DND-41 (cell line): ENCODE measurements at regions not wholly inside any gene's neighbourhood (a gene's known extent, or its start where the extent isn't known, plus 50 kb on each side); places are given as distances from the start of the nearest gene placed in this dataset.

ENCODE experiments used
- ATAC-seq: fragments of 200-7000 bp; cut with Tn5 transposase; 3 replicates; pipeline ENCODE4 v1.9.1; 2021; ENCODE audit warnings: low read depth; ENCODE audit not compliant: insufficient read depth
- DNase-seq: peaks from one replicate; pipeline ENCODE4 v3.0.0-alpha.2; 2020
- H2AFZ ChIP-seq: 2 replicates; pipeline ENCODE4 v1.6.0; 2012; ENCODE audit warnings: low read depth, low read length
- H3K27ac ChIP-seq: 2 replicates; pipeline ENCODE4 v1.5.1; 2012; ENCODE audit warnings: low read length, inconsistent platforms
- H3K27me3 ChIP-seq: fragments of 200-600 bp; sonication (generic); 2 replicates; pipeline ENCODE4 v1.6.0; 2012; ENCODE audit warnings: low read length, mild to moderate bottlenecking, inconsistent platforms; ENCODE audit not compliant: insufficient read depth, poor library complexity
- H3K36me3 ChIP-seq: 2 replicates; pipeline ENCODE4 v1.5.1; 2012; ENCODE audit warnings: low read length, inconsistent platforms; ENCODE audit not compliant: insufficient read depth
- H3K4me1 ChIP-seq: 2 replicates; pipeline ENCODE4 v1.5.1; 2012; ENCODE audit warnings: mild to moderate bottlenecking, low read length; ENCODE audit not compliant: insufficient read depth
- H3K4me2 ChIP-seq: 2 replicates; pipeline ENCODE4 v1.6.0; 2012; ENCODE audit warnings: mild to moderate bottlenecking, moderate library complexity, low read length, inconsistent platforms; ENCODE audit not compliant: insufficient read depth
- H3K4me3 ChIP-seq, 2 experiments: fragments of 200-600 bp in 1 of 2; shearing (Covaris generic) in 1 of 2; 2 replicates each; pipeline ENCODE4 v1.5.1; 2012 to 2016; ENCODE audit warnings: inconsistent platforms in 2 of 2, low read length in 2 of 2, mild to moderate bottlenecking in 2 of 2, low read depth in 1 of 2, moderate library complexity in 1 of 2
- H3K79me2 ChIP-seq: 2 replicates; pipeline ENCODE4 v1.6.0; 2012; ENCODE audit warnings: low read length, inconsistent platforms; ENCODE audit not compliant: insufficient read depth
- H3K9ac ChIP-seq: 2 replicates; pipeline ENCODE4 v1.6.0; 2012; ENCODE audit warnings: low read depth, mild to moderate bottlenecking, inconsistent platforms, low read length, moderate library complexity
- H3K9me3 ChIP-seq: 2 replicates; pipeline ENCODE4 v1.5.1; 2012; ENCODE audit warnings: low read length, moderate library complexity, mild to moderate bottlenecking, inconsistent platforms; ENCODE audit not compliant: insufficient read depth, severe bottlenecking
- H4K20me1 ChIP-seq: 2 replicates; pipeline ENCODE4 v1.6.0; 2012; ENCODE audit warnings: low read length; ENCODE audit not compliant: insufficient read depth
- EZH2 ChIP-seq: IDR thresholded peaks from 3 replicates; pipeline ENCODE4 v1.6.1; 2012; ENCODE audit warnings: borderline replicate concordance, low read depth, mild to moderate bottlenecking, moderate library complexity, low read length, inconsistent platforms; ENCODE audit not compliant: severe bottlenecking
- TF ChIP-seq, protein P1 (sequence below): IDR thresholded peaks from 2 replicates; pipeline ENCODE4 v1.5.1; 2012; ENCODE audit warnings: borderline replicate concordance, low read length, moderate library complexity, mild to moderate bottlenecking; ENCODE audit not compliant: poor library complexity, severe bottlenecking; ENCODE audit errors: extremely low read depth

DNA sequence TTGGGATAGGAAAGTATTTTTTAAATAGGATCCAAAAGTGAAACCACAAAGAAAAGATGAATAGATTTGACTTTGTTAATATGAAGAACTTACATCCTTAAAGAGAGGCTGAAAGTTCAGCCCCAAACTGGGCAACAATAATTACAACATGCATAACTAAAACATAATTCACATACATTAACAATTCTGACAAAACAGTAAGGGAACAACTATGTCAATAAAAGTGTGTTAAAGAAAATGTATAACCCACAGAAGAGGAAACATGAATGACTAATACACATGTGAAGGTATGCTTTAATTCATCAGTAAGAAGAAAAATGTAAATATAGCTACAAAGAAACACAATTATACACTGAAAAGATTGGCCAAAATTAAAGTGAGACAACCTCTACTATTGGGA is 1597.6 kb upstream of the MIR17HG start:
- DNase-seq = no peak
- no peak overlapping the region for H3K4me3 ChIP-seq
- no peak overlapping the region for H2AFZ ChIP-seq
- no peaks in the 10 kb centered on the region for H3K4me1 ChIP-seq
- H3K36me3 ChIP-seq = no peaks in the 10 kb centered on the region
- TF ChIP-seq, protein P1, sequence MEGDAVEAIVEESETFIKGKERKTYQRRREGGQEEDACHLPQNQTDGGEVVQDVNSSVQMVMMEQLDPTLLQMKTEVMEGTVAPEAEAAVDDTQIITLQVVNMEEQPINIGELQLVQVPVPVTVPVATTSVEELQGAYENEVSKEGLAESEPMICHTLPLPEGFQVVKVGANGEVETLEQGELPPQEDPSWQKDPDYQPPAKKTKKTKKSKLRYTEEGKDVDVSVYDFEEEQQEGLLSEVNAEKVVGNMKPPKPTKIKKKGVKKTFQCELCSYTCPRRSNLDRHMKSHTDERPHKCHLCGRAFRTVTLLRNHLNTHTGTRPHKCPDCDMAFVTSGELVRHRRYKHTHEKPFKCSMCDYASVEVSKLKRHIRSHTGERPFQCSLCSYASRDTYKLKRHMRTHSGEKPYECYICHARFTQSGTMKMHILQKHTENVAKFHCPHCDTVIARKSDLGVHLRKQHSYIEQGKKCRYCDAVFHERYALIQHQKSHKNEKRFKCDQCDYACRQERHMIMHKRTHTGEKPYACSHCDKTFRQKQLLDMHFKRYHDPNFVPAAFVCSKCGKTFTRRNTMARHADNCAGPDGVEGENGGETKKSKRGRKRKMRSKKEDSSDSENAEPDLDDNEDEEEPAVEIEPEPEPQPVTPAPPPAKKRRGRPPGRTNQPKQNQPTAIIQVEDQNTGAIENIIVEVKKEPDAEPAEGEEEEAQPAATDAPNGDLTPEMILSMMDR = no peak
- TF ChIP-seq EZH2 = no peak
- no peak overlapping the region for H3K4me2 ChIP-seq
- no peaks in the 10 kb centered on the region for H3K79me2 ChIP-seq
- H3K9ac ChIP-seq = no peak overlapping the region
- ATAC-seq = no peak
- no peaks in the 10 kb centered on the region for H3K27me3 ChIP-seq
- no peaks in the 10 kb centered on the region for H4K20me1 ChIP-seq
- H3K9me3 ChIP-seq = no peaks in the 10 kb centered on the region
- H3K27ac ChIP-seq = no peak overlapping the region

DNA sequence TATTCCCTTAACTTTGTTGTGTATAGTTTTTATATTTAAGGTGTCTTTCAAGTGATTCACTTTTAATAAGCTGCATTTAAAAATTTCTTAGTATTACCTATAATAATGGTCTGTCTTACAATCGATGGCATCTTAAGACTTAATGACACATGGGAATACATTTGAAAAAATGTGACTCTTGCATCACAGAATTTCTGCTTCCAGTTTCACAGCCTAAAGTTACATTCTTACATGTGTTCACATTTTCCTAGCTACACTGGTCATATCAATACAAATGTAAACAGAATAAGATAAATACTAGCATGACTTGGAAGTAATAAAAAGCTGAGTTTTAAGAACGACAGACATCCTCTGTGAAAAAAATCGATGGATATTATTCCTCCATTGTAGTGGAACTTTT is 1597.1 kb upstream of the MIR17HG start:
- H3K9me3 ChIP-seq = no peaks in the 10 kb centered on the region
- H3K27me3 ChIP-seq = no peaks in the 10 kb centered on the region
- no peaks in the 10 kb centered on the region for H3K36me3 ChIP-seq
- no peak for DNase-seq
- no peak overlapping the region for H3K4me3 ChIP-seq
- no peaks in the 10 kb centered on the region for H4K20me1 ChIP-seq
- H2AFZ ChIP-seq = no peak overlapping the region
- TF ChIP-seq, protein P1 = no peak
- no peak for TF ChIP-seq EZH2
- H3K4me2 ChIP-seq = no peak overlapping the region
- H3K27ac ChIP-seq = no peak overlapping the region
- no peak for ATAC-seq
- H3K79me2 ChIP-seq = no peaks in the 10 kb centered on the region
- no peaks in the 10 kb centered on the region for H3K4me1 ChIP-seq
- H3K9ac ChIP-seq = no peak overlapping the region

DNA sequence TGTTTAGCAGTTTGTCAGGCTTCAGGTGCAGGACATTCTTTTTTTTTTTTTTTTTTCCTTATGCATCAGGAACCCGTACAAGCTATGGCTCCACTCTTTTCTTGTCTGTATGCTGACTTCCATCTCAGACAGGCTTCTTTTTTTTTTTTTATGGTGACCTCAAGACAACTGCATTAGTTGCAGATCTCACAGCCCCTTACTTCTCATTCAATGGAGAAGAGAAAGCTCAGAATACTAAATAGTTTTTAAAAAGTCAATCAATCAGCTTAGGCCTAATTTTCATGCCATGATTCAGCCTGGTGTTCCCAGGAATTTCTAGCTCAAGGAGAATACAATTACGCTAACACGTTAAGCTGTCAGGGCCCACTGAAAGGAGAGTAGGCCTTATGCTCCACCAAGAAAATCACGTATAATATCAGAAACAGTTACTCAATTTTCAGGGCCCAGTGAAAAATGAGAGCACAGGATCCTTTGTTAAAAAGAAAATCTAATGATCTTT is 1596.0 kb upstream of the MIR17HG start:
- Histone ChIP-seq H2AFZ (no peak overlapping the region), H3K27me3 (no peaks in the 10 kb centered on the region), H3K4me1 (no peaks in the 10 kb centered on the region), H3K9ac (no peak overlapping the region), H3K4me2 (no peak overlapping the region), H3K79me2 (no peaks in the 10 kb centered on the region), H3K9me3 (peaks cover 5% of the 10 kb centered on the region), H3K36me3 (no peaks in the 10 kb centered on the region), H4K20me1 (no peaks in the 10 kb centered on the region), H3K27ac (no peak overlapping the region), H3K4me3 (no peak overlapping the region)
- TF ChIP-seq, protein P1 = no peak
- no peak for TF ChIP-seq EZH2
- DNase-seq (no peak), ATAC-seq (no peak)

DNA sequence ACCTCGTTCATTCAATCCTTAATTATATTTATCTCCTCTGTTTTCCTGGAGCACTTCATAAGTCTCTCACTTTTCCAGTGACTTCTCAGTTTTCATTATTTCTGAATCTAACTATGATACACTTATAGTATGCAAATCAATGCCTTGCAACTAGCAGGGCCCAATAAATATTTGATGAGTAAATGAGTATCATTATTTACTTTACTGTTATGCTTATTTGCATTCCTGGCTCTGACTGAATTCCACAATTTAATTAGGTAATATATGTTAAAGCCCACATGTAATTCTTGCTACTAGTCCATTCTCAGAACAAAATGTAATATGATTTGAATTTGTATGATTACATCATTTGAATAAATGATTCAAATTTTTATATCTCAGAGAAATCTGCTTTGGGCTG is 1595.1 kb upstream of the MIR17HG start:
- peaks cover 5% of the 10 kb centered on the region for H3K9me3 ChIP-seq
- DNase-seq = no peak
- H3K27ac ChIP-seq = no peak overlapping the region
- H3K79me2 ChIP-seq = no peaks in the 10 kb centered on the region
- H3K9ac ChIP-seq = no peak overlapping the region
- TF ChIP-seq, protein P1 = no peak
- no peak for TF ChIP-seq EZH2
- no peaks in the 10 kb centered on the region for H3K4me1 ChIP-seq
- no peaks in the 10 kb centered on the region for H4K20me1 ChIP-seq
- no peak for ATAC-seq
- no peak overlapping the region for H2AFZ ChIP-seq
- no peak overlapping the region for H3K4me3 ChIP-seq
- no peaks in the 10 kb centered on the region for H3K36me3 ChIP-seq
- H3K27me3 ChIP-seq = no peaks in the 10 kb centered on the region
- H3K4me2 ChIP-seq = no peak overlapping the region
